Left lung (tissue), 4 donors: ENCODE measurements at regions not wholly inside any gene's neighbourhood (a gene's known extent, or its start where the extent isn't known, plus 50 kb on each side); places are given as distances from the start of the nearest gene placed in this dataset.

ENCODE experiments used
- ATAC-seq: fragments of 200-7000 bp; cut with Tn5 transposase; one replicate; pipeline ENCODE4 v1.9.1; 2020; ENCODE audit warnings: moderate library complexity
- DNase-seq, 4 donors: peaks; one replicate each; pipeline ENCODE4 v3.0.0-alpha.2; 2013 to 2020
- H3K27ac ChIP-seq, 2 donors: fragments of 200-600 bp; sonication (generic) in 1 of 2; one replicate each; pipeline versions ENCODE4 v1.5.0 to v1.8.0; 2020 to 2021
- H3K27me3 ChIP-seq, 2 donors: fragments of 200-600 bp; sonication (generic) in 1 of 2; one replicate each; pipeline versions ENCODE4 v1.5.0 to v1.8.0; 2020 to 2021
- H3K36me3 ChIP-seq, 2 donors: fragments of 200-600 bp; sonication (generic) in 1 of 2; one replicate each; pipeline versions ENCODE4 v1.5.0 to v1.8.0; 2020 to 2021
- H3K4me1 ChIP-seq, 2 donors: fragments of 200-600 bp; one replicate each; pipeline ENCODE4 v1.8.0; 2021
- H3K4me3 ChIP-seq, 2 donors: fragments of 200-600 bp; sonication (generic) in 1 of 2; one replicate each; pipeline versions ENCODE4 v1.5.0 to v1.8.0; 2020 to 2021; ENCODE audit warnings: mild to moderate bottlenecking in 1 of 2
- H3K9me3 ChIP-seq, 2 donors: fragments of 200-600 bp; sonication (generic) in 1 of 2; one replicate each; pipeline versions ENCODE4 v1.5.0 to v1.8.0; 2020 to 2021
- CTCF ChIP-seq, 2 donors: fragments of 200-600 bp; sonication (generic) in 1 of 2; IDR thresholded peaks; one replicate each; pipeline versions ENCODE4 v1.5.0 to v1.8.0; 2021; ENCODE audit warnings: antibody characterized with exemption in 2 of 2
- intact Hi-C, 2 donors: fragments of 100-400 bp; cut with DNase I; formaldehyde crosslinking; loops; one replicate each; pipeline versions ENCODE4 v1.11.2 to v1.14.2; 2022
- donor health status: DM: no; HTN: yes; CAD: no.
- donor health status: DM: no; HTN: no; CAD: no.

GRCh38 chr18:60123031-60123430, 223.2 kb downstream of the PMAIP1 start:
- no peak for ATAC-seq

GRCh38 chr18:60122339-60122738, 222.5 kb downstream of the PMAIP1 start:
- Histone ChIP-seq H3K9me3 (no peaks in the 10 kb centered on the region), H3K36me3 (no peaks in the 10 kb centered on the region), H3K4me1 (no peaks in the 10 kb centered on the region), H3K27me3 (no peaks in the 10 kb centered on the region), H3K27ac (no peak overlapping the region), H3K4me3 (no peak overlapping the region)
- TF ChIP-seq CTCF (IDR thresholded peaks at IDR 0.05): no peak
- ATAC-seq (no peak), DNase-seq (no peak)
- intact Hi-C loops: no loop called here

More at GRCh38 chr18:60123031-60123430, 223.2 kb downstream of the PMAIP1 start:
- Histone ChIP-seq H3K4me1 (no peaks in the 10 kb centered on the region), H3K27me3 (no peaks in the 10 kb centered on the region), H3K9me3 (no peaks in the 10 kb centered on the region), H3K27ac (no peak overlapping the region), H3K4me3 (no peak overlapping the region), H3K36me3 (no peaks in the 10 kb centered on the region)
- no peak for DNase-seq
- intact Hi-C loops: no loop called here
- no peak for TF ChIP-seq CTCF (IDR thresholded peaks at IDR 0.05)

- H3K36me3 ChIP-seq: no peaks in the 10 kb centered on the region
- no peak for TF ChIP-seq CTCF (IDR thresholded peaks at IDR 0.05)
- intact Hi-C loops: no loop called here
- ATAC-seq (no peak), DNase-seq (no peak)
- H3K4me1 ChIP-seq: no peaks in the 10 kb centered on the region
- no peak overlapping the region for H3K4me3 ChIP-seq
- no peaks in the 10 kb centered on the region for H3K9me3 ChIP-seq
- H3K27me3 ChIP-seq: no peaks in the 10 kb centered on the region
- H3K27ac ChIP-seq: no peak overlapping the region
These were observed 220.5 kb downstream of the PMAIP1 start for GRCh38 chr18:60120231-60120750.

- intact Hi-C loops: no loop called here
- DNase-seq: no peak
- no peaks in the 10 kb centered on the region for H3K36me3 ChIP-seq
- no peaks in the 10 kb centered on the region for H3K9me3 ChIP-seq
- H3K27me3 ChIP-seq: no peaks in the 10 kb centered on the region
- ATAC-seq: no peak
- H3K4me3 ChIP-seq: no peak overlapping the region
- H3K4me1 ChIP-seq: no peaks in the 10 kb centered on the region
- no peak for TF ChIP-seq CTCF (IDR thresholded peaks at IDR 0.05)
- no peak overlapping the region for H3K27ac ChIP-seq
These were observed 217.5 kb downstream of the PMAIP1 start for GRCh38 chr18:60117321-60117720.

GRCh38 chr18:60113396-60113795, 213.6 kb downstream of the PMAIP1 start:
- no peaks in the 10 kb centered on the region for H3K27me3 ChIP-seq
- DNase-seq (no peak), ATAC-seq (no peak)
- no peak for TF ChIP-seq CTCF (IDR thresholded peaks at IDR 0.05)
- H3K4me1 ChIP-seq: no peaks in the 10 kb centered on the region
- H3K36me3 ChIP-seq: no peaks in the 10 kb centered on the region
- H3K4me3 ChIP-seq: no peak overlapping the region
- no peaks in the 10 kb centered on the region for H3K9me3 ChIP-seq
- intact Hi-C loops: no loop called here
- H3K27ac ChIP-seq: no peak overlapping the region
